Keratinocyte (primary cell): ENCODE measurements at regions not wholly inside any gene's neighbourhood (a gene's known extent, or its start where the extent isn't known, plus 50 kb on each side); places are given as distances from the start of the nearest gene placed in this dataset.
A peak's percentile ranks its signal among the peaks of the same experiment; 100 is the strongest.

Experiments
- DNase-seq: peaks from one replicate; pipeline ENCODE4 v3.0.0-alpha.2; 2011; ENCODE audit warnings: low read depth, missing footprints, low spot score
- FAIRE-seq: peaks from 2 replicates; lab custom pipeline; 2011; peaks lifted over from hg19 to GRCh38; lab: Jason Lieb, UNC
- H2AFZ ChIP-seq: 2 replicates; pipeline ENCODE4 v1.6.0; 2012; ENCODE audit warnings: low read length, control low read depth, inconsistent platforms; ENCODE audit not compliant: control insufficient read depth
- H3K27ac ChIP-seq: 2 replicates; pipeline ENCODE4 v1.5.1; 2011; ENCODE audit warnings: low read length; ENCODE audit not compliant: control insufficient read depth, insufficient read depth
- H3K27me3 ChIP-seq: 3 replicates; pipeline ENCODE4 v1.6.0; 2011; ENCODE audit warnings: low read length; ENCODE audit not compliant: control insufficient read depth, insufficient read depth; ENCODE audit errors: extremely low read depth
- H3K36me3 ChIP-seq, 2 experiments: 2 replicates in 1 of 2; 3 replicates in 1 of 2; pipeline ENCODE4 v1.5.1; 2011; ENCODE audit warnings: low read length in 2 of 2, mild to moderate bottlenecking in 1 of 2; ENCODE audit not compliant: control insufficient read depth in 2 of 2, insufficient read depth in 2 of 2; ENCODE audit errors: extremely low read depth in 1 of 2
- H3K4me1 ChIP-seq: 3 replicates; pipeline ENCODE4 v1.5.1; 2011; ENCODE audit warnings: low read length; ENCODE audit not compliant: control insufficient read depth, insufficient read depth; ENCODE audit errors: extremely low read depth
- H3K4me2 ChIP-seq: 3 replicates; pipeline ENCODE4 v1.6.0; 2011; ENCODE audit warnings: low read depth, low read length; ENCODE audit not compliant: control insufficient read depth, insufficient read depth; ENCODE audit errors: extremely low read depth
- H3K4me3 ChIP-seq, 3 experiments: fragments of 200-600 bp in 1 of 3; sonication (generic) in 1 of 3; 2 replicates in 2 of 3; 3 replicates in 1 of 3; pipeline ENCODE4 v1.5.1; 2011 to 2016; ENCODE audit warnings: low read length in 3 of 3, mild to moderate bottlenecking in 3 of 3, control low read depth in 2 of 3, inconsistent platforms in 1 of 3, low read depth in 1 of 3, mixed read lengths in 1 of 3, mixed run types in 1 of 3, moderate library complexity in 1 of 3; ENCODE audit not compliant: control insufficient read depth in 2 of 3, insufficient read depth in 2 of 3; ENCODE audit errors: extremely low read depth in 1 of 3
- H3K79me2 ChIP-seq: 2 replicates; pipeline ENCODE4 v1.6.0; 2012; ENCODE audit warnings: low read length; ENCODE audit not compliant: control insufficient read depth, insufficient read depth
- H3K9ac ChIP-seq: 3 replicates; pipeline ENCODE4 v1.6.0; 2011; ENCODE audit warnings: low read length; ENCODE audit not compliant: control insufficient read depth, insufficient read depth; ENCODE audit errors: extremely low read depth
- H3K9me1 ChIP-seq: 3 replicates; pipeline ENCODE4 v1.6.0; 2011; ENCODE audit warnings: low read length; ENCODE audit not compliant: control insufficient read depth, insufficient read depth; ENCODE audit errors: extremely low read depth
- H3K9me3 ChIP-seq: 2 replicates; pipeline ENCODE4 v1.5.1; 2012; ENCODE audit warnings: low read depth, low read length; ENCODE audit not compliant: control insufficient read depth
- H4K20me1 ChIP-seq: 3 replicates; pipeline ENCODE4 v1.6.0; 2011; ENCODE audit warnings: low read length; ENCODE audit not compliant: control insufficient read depth, insufficient read depth; ENCODE audit errors: extremely low read depth
- EZH2 ChIP-seq: IDR thresholded peaks from one replicate; pipeline ENCODE4 v1.6.1; 2012; ENCODE audit warnings: inconsistent platforms, mild to moderate bottlenecking, low read length, moderate library complexity
- dilution Hi-C: fragments of 300-500 bp; cut with MboI; formaldehyde crosslinking; loops from one replicate; pipeline ENCODE4 v1.7.0; 2020; ENCODE audit warnings: low sequenced_read_pairs; ENCODE audit not compliant: extremely low pct_ligation_motif_present
- TF ChIP-seq, protein P1 (sequence below), 3 experiments: IDR thresholded peaks in 1 of 3; conservative IDR thresholded peaks in 1 of 3; optimal IDR thresholded peaks in 1 of 3; 2 replicates in 2 of 3; 3 replicates in 1 of 3; pipeline versions ENCODE3 to v1.5.1; 2011; ENCODE audit warnings: low read length in 3 of 3, mild to moderate bottlenecking in 3 of 3, moderate library complexity in 2 of 3, control low read depth in 1 of 3, inconsistent platforms in 1 of 3; ENCODE audit not compliant: insufficient read depth in 2 of 3; ENCODE audit errors: extremely low read depth in 1 of 3

DNA sequence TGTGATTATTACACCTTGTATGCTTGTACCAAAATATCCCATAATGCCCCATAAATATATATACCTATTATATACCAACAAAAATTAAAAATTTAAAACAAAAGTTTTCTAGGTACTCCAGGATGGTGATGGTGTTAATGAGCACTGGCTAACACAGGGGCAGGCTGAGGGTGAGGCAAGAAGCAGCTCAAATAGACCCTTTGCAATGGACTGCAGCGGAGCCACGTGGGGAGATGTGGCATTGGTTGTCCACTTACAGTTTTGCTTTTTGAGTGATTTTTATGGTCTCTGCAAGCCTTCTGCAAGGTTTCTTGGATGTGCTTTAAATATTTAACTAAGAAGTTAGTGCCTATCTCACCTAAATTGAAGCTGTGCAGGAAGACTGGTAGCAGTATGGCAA lies 132.9 kb downstream of the RAP2A start:
- dilution Hi-C loops, result no loop called here
- Histone ChIP-seq H4K20me1 (no peaks in the 10 kb centered on the region), H3K9ac (no peak overlapping the region), H3K4me2 (no peak overlapping the region), H2AFZ (no peak overlapping the region), H3K9me3 (no peaks in the 10 kb centered on the region), H3K36me3 (no peaks in the 10 kb centered on the region), H3K27ac (no peak overlapping the region), H3K27me3 (no peaks in the 10 kb centered on the region), H3K4me1 (peaks cover 12% of the 10 kb centered on the region), H3K9me1 (no peaks in the 10 kb centered on the region), H3K79me2 (no peaks in the 10 kb centered on the region), H3K4me3 (no peak overlapping the region)
- DNase-seq (no peak), FAIRE-seq (no peak)
- TF ChIP-seq, protein P1, sequence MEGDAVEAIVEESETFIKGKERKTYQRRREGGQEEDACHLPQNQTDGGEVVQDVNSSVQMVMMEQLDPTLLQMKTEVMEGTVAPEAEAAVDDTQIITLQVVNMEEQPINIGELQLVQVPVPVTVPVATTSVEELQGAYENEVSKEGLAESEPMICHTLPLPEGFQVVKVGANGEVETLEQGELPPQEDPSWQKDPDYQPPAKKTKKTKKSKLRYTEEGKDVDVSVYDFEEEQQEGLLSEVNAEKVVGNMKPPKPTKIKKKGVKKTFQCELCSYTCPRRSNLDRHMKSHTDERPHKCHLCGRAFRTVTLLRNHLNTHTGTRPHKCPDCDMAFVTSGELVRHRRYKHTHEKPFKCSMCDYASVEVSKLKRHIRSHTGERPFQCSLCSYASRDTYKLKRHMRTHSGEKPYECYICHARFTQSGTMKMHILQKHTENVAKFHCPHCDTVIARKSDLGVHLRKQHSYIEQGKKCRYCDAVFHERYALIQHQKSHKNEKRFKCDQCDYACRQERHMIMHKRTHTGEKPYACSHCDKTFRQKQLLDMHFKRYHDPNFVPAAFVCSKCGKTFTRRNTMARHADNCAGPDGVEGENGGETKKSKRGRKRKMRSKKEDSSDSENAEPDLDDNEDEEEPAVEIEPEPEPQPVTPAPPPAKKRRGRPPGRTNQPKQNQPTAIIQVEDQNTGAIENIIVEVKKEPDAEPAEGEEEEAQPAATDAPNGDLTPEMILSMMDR (optimal IDR thresholded peaks at IDR 0.05 in 1 of 3, IDR thresholded peaks at IDR 0.05 in 1 of 3, conservative IDR thresholded peaks at IDR 0.05 in 1 of 3; ENCODE audit: extremely low read depth in 1 of 3, insufficient read depth in 2 of 3, low read length in 3 of 3), result no peak
- no peak for TF ChIP-seq EZH2

DNA sequence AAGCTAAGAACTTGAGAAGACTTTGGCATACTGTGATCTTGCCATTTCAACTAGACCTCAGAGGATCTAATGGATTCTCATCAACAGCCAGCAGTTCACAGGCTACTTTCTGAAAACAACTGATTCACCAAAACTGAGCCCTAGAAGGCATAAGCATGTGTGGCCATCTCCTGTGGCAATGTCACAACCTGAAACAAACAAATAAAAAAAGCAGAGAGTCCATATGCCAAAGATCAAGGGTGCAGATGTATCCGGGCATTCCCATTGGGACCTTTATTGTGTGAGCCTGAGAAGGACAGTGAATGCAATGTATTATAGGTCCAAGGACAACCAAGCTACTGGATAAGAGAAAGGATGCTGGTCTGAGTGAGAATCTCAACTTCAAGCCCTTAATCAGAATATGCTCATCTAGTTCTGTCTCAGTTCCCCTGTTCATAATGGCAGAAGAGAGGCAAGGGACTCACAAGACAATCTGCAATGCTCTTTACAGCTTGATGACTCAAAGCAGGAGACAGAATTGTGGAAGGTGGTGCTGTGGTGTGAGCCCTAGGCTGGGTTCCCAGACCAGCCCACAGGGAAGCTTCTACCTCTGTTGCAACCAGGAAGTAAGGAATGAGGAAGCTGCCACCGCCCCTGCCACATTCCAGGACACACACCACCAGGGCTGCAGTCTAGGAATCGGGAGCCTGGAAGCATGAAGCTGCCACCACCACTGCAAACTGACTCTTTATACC lies 133.7 kb downstream of the RAP2A start:
- no peak for TF ChIP-seq EZH2
- TF ChIP-seq, protein P1 (optimal IDR thresholded peaks at IDR 0.05 in 1 of 3, IDR thresholded peaks at IDR 0.05 in 1 of 3, conservative IDR thresholded peaks at IDR 0.05 in 1 of 3; ENCODE audit: extremely low read depth in 1 of 3, insufficient read depth in 2 of 3, low read length in 3 of 3), result no peak
- FAIRE-seq (peak; percentile 80), DNase-seq (peak; percentile 26)
- Histone ChIP-seq H3K9me3 (no peaks in the 10 kb centered on the region), H3K4me1 (peaks cover 12% of the 10 kb centered on the region), H3K27me3 (no peaks in the 10 kb centered on the region), H4K20me1 (no peaks in the 10 kb centered on the region), H2AFZ (peak overlapping the region; percentile 87), H3K27ac (no peak overlapping the region), H3K9ac (no peak overlapping the region), H3K36me3 (no peaks in the 10 kb centered on the region), H3K79me2 (no peaks in the 10 kb centered on the region), H3K9me1 (no peaks in the 10 kb centered on the region), H3K4me2 (peak overlapping the region; percentile 48), H3K4me3 (no peak overlapping the region)
- dilution Hi-C loops, result no loop called here
